Suprapubic skin (tissue), 4 donors: ENCODE measurements at regions not wholly inside any gene's neighbourhood (a gene's known extent, or its start where the extent isn't known, plus 50 kb on each side); places are given as distances from the start of the nearest gene placed in this dataset.

Experiments used
- DNase-seq, 2 donors: peaks; one replicate each; pipeline ENCODE4 v3.0.0-alpha.2; 2019; ENCODE audit warnings: low spot score in 2 of 2
- H3K27ac ChIP-seq: fragments of 200-600 bp; sonication (generic); one replicate; pipeline ENCODE4 v1.5.1; 2019
- H3K27me3 ChIP-seq: fragments of 200-600 bp; sonication (generic); one replicate; pipeline ENCODE4 v1.5.1; 2019
- H3K36me3 ChIP-seq: fragments of 200-600 bp; sonication (generic); one replicate; pipeline ENCODE4 v1.5.1; 2019
- H3K4me1 ChIP-seq: fragments of 200-600 bp; sonication (generic); one replicate; pipeline ENCODE4 v1.5.1; 2019
- H3K4me3 ChIP-seq: fragments of 200-600 bp; sonication (generic); one replicate; pipeline ENCODE4 v1.5.1; 2019; ENCODE audit warnings: mild to moderate bottlenecking
- H3K9me3 ChIP-seq: fragments of 200-600 bp; sonication (generic); one replicate; pipeline ENCODE4 v1.5.1; 2019
- CTCF ChIP-seq, 2 donors: fragments of 200-600 bp in 1 of 2; fragments of 450-650 bp in 1 of 2; sonication (generic) in 1 of 2; IDR thresholded peaks; one replicate each; pipeline ENCODE4 v1.5.1; 2016 to 2019; ENCODE audit warnings: antibody characterized with exemption in 2 of 2, mild to moderate bottlenecking in 1 of 2, moderate library complexity in 1 of 2
- EP300 ChIP-seq: sonication (generic); formaldehyde crosslinking; IDR thresholded peaks from one replicate; pipeline ENCODE4 v1.6.1; 2017; ENCODE audit warnings: antibody characterized with exemption
- POLR2A ChIP-seq, 2 donors: fragments of 450-650 bp; IDR thresholded peaks; one replicate each; pipeline ENCODE4 v1.6.1; 2017; ENCODE audit warnings: antibody characterized with exemption in 2 of 2, mild to moderate bottlenecking in 2 of 2, moderate library complexity in 2 of 2
- POLR2AphosphoS5 ChIP-seq, 3 donors: sonication (generic); formaldehyde crosslinking; IDR thresholded peaks; one replicate each; pipeline ENCODE4 v1.6.1; 2017; ENCODE audit warnings: antibody characterized with exemption in 3 of 3
- WGBS: methylation state at CpG from one replicate; pipeline ENCODE4 v1.1.5; 2018; 5-methylcytosine and 5-hydroxymethylcytosine counted together

- WGBS = 83% methylated on average over 1 of the region's 1 CpG
- Histone ChIP-seq H3K4me3 (no peak overlapping the region), H3K4me1 (no peaks in the 10 kb centered on the region), H3K27me3 (no peaks in the 10 kb centered on the region), H3K27ac (no peak overlapping the region), H3K36me3 (no peaks in the 10 kb centered on the region), H3K9me3 (no peaks in the 10 kb centered on the region)
- no peak for DNase-seq
- TF ChIP-seq EP300 (no peak), POLR2AphosphoS5 (IDR thresholded peaks at IDR 0.05) (no peak)
Measured at GRCh38 chr13:79211377-79211776, 194.7 kb downstream of the RBM26 start.

- Histone ChIP-seq H3K4me1 (no peaks in the 10 kb centered on the region), H3K9me3 (no peaks in the 10 kb centered on the region), H3K27ac (no peak overlapping the region), H3K36me3 (no peaks in the 10 kb centered on the region), H3K27me3 (no peaks in the 10 kb centered on the region), H3K4me3 (no peak overlapping the region)
- DNase-seq = no peak
- TF ChIP-seq POLR2A (IDR thresholded peaks at IDR 0.05) (no peak), CTCF (IDR thresholded peaks at IDR 0.05) (no peak), EP300 (no peak), POLR2AphosphoS5 (IDR thresholded peaks at IDR 0.05) (no peak)
- 70% methylated on average over 2 of the region's 2 CpGs for WGBS
Measured at GRCh38 chr13:79197933-79198332, 208.1 kb downstream of the RBM26 start.

DNA sequence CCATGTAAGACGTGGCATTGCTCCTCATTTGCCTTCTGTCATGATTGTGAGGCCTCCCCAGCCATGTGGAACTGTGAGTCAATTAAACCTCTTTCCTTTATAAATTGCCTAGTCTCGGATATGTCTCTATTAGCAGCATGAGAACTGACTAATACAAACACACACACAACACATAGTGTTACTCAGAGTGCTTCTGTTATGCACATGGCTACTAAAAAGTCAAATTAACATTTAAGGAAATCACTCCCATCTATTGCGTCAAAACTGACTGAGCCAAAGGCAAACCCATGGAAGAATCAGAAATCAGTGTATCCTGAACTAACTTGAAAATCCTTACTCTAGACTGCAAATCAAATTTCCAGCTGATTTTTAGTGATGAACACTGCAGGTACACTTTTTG is 209.2 kb downstream of the RBM26 start:
- TF ChIP-seq POLR2AphosphoS5 (IDR thresholded peaks at IDR 0.05) (no peak), CTCF (IDR thresholded peaks at IDR 0.05) (no peak), EP300 (no peak), POLR2A (IDR thresholded peaks at IDR 0.05) (no peak)
- H3K27me3 ChIP-seq = no peaks in the 10 kb centered on the region
- no peak overlapping the region for H3K4me3 ChIP-seq
- no peaks in the 10 kb centered on the region for H3K9me3 ChIP-seq
- WGBS = 85% methylated on average over 3 of the region's 3 CpGs
- no peaks in the 10 kb centered on the region for H3K36me3 ChIP-seq
- no peak overlapping the region for H3K27ac ChIP-seq
- no peaks in the 10 kb centered on the region for H3K4me1 ChIP-seq
- DNase-seq = no peak

- no peaks in the 10 kb centered on the region for H3K9me3 ChIP-seq
- TF ChIP-seq CTCF (IDR thresholded peaks at IDR 0.05) (no peak), POLR2A (IDR thresholded peaks at IDR 0.05) (no peak), POLR2AphosphoS5 (IDR thresholded peaks at IDR 0.05) (no peak), EP300 (no peak)
- H3K4me3 ChIP-seq = no peak overlapping the region
- no peaks in the 10 kb centered on the region for H3K27me3 ChIP-seq
- DNase-seq = no peak
- no peak overlapping the region for H3K27ac ChIP-seq
- H3K36me3 ChIP-seq = no peaks in the 10 kb centered on the region
- H3K4me1 ChIP-seq = no peaks in the 10 kb centered on the region
- WGBS = 90% methylated on average over 3 of the region's 3 CpGs
Measured at GRCh38 chr13:79196366-79196765, 209.7 kb downstream of the RBM26 start.

GRCh38 chr13:79194727-79195126 is 211.3 kb downstream of the RBM26 start:
- no peaks in the 10 kb centered on the region for H3K27me3 ChIP-seq
- 84% methylated on average over 2 of the region's 2 CpGs for WGBS
- TF ChIP-seq CTCF (IDR thresholded peaks at IDR 0.05) (no peak), EP300 (no peak), POLR2AphosphoS5 (IDR thresholded peaks at IDR 0.05) (no peak), POLR2A (IDR thresholded peaks at IDR 0.05) (no peak)
- H3K9me3 ChIP-seq = no peaks in the 10 kb centered on the region
- H3K27ac ChIP-seq = no peak overlapping the region
- H3K4me3 ChIP-seq = no peak overlapping the region
- no peaks in the 10 kb centered on the region for H3K36me3 ChIP-seq
- no peaks in the 10 kb centered on the region for H3K4me1 ChIP-seq
- no peak for DNase-seq

- Histone ChIP-seq H3K4me3 (no peak overlapping the region), H3K4me1 (no peaks in the 10 kb centered on the region), H3K36me3 (no peaks in the 10 kb centered on the region), H3K27ac (no peak overlapping the region), H3K27me3 (no peaks in the 10 kb centered on the region), H3K9me3 (no peaks in the 10 kb centered on the region)
- no peak for TF ChIP-seq EP300
- TF ChIP-seq POLR2AphosphoS5 (IDR thresholded peaks at IDR 0.05) = no peak
- TF ChIP-seq CTCF (IDR thresholded peaks at IDR 0.05) = no peak
- no peak for TF ChIP-seq POLR2A (IDR thresholded peaks at IDR 0.05)
- WGBS = 87% methylated on average over 3 of the region's 3 CpGs
- DNase-seq = no peak
Measured at GRCh38 chr13:79194272-79194671, 211.8 kb downstream of the RBM26 start.
